H1 (cell line): ENCODE measurements at regions not wholly inside any gene's neighbourhood (a gene's known extent, or its start where the extent isn't known, plus 50 kb on each side); places are given as distances from the start of the nearest gene placed in this dataset.

Experiments used
- PHF8 ChIP-seq: fragments of 200-600 bp; sonication (generic); conservative IDR thresholded peaks from 2 replicates; pipeline ENCODE4 v1.7.1; 2012; ENCODE audit warnings: low read depth, mild to moderate bottlenecking, inconsistent platforms, low read length, moderate library complexity
- SRF ChIP-seq: IDR thresholded peaks from 2 replicates; pipeline ENCODE4 v1.6.1; 2011; ENCODE audit warnings: mild to moderate bottlenecking, low read depth, low read length, moderate library complexity

DNA sequence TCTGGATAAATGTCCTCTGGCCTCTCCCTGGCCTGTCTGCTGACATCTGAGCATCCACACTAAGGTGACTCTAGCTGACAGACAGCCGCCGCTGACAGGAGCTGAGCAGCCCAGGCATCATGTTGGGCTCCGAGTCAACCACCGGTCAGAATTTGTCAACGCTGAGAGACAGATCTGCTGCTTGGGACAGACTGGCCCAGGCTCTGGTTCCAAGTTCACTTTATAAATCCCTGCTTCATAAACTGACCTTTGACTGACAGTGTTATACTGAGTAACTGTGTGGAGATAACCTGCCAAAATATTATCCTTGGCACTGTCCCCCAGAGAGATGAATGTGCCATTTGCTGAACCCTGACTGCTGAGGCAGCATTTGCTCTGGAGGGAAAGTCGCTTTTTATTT lies 616.7 kb downstream of the NPHP4 start (continued):
- no peak for TF ChIP-seq PHF8
- no peak for TF ChIP-seq SRF
- TF ChIP-seq, all 59 proteins: peak for 0
